Limb (tissue), 2 donors: ENCODE measurements at regions not wholly inside any gene's neighbourhood (a gene's known extent, or its start where the extent isn't known, plus 50 kb on each side); places are given as distances from the start of the nearest gene placed in this dataset.
"Not testable (repeated sequence)": the region's sequence is repeated elsewhere in the genome, so short reads cannot be mapped to it uniquely, and the experiment has no call there.

Source experiments
- DNase-seq, 2 donors: peaks; one replicate each; pipeline ENCODE4 v3.0.0-alpha.2; 2016; ENCODE audit errors: extremely low spot score in 2 of 2

- DNase-seq, result not testable (repeated sequence)
These were observed 309.9 kb upstream of the SOX1 start for GRCh38 chr13:111757094-111757493.

DNA sequence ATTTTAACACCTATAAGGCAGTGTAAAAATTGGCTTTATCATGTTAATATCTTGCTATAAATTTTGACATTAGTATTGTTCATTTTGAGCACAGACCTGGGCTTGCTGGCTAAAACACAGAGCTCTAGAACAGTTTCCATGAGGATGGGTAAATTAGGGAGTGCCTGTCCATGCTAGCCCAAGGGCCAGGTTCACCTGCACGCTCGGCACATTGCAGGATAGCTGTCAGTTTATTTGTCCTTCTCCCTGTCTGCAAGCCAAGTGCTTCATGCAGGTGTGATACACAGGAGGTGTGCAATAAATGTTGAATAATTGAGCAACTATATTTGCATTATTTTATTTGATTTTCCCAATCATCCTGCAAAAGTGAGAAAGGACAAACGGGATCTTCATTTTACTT, 309.3 kb upstream of the SOX1 start:
- DNase-seq, result not testable (repeated sequence)

GRCh38 chr13:111763001-111763872, 303.7 kb upstream of the SOX1 start:
- not testable (repeated sequence) for DNase-seq

GRCh38 chr13:111764550-111764949, 302.4 kb upstream of the SOX1 start:
- not testable (repeated sequence) for DNase-seq

DNA sequence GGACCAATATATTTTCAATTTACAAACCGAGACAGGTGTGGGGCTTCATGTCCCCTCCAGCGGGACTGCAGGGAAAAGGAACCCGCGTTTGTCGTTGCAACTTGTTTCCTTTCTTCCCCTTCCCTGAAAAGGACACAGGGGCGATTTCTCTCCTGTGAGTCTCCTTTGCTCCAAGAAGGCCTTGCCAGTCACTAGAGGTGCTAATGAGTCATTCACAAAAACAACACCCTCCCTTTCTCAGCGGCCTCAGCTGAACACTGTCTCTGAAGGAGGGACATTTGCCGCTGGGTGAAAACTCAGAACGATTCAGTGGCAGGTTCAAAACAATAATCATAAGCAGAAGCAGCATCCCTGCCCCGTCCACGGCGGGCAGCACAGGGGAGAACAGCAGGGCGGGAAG, 302.0 kb upstream of the SOX1 start:
- DNase-seq, result not testable (repeated sequence)

- not testable (repeated sequence) for DNase-seq
These were observed 291.2 kb upstream of the SOX1 start for GRCh38 chr13:111775718-111776117.

DNA sequence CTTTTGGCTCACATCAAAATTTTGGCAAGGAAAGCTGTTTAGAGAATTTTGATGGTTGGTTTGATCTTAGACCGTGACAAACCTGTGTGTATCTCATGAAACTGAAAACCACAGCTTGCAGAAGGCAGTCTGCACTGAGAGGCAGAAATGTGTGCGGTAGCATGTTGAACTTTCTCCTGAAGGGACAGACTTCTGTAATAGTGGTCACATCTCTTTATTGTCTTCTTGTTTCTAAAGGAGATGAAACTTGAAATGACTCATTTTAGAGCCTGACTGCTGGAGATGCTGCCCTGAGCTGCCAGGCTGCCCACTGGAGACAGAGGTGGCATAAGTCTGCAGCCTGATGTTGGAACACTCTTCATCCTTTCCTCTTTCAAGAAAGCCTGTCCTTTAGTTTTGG, 289.6 kb upstream of the SOX1 start:
- DNase-seq, result not testable (repeated sequence)

DNA sequence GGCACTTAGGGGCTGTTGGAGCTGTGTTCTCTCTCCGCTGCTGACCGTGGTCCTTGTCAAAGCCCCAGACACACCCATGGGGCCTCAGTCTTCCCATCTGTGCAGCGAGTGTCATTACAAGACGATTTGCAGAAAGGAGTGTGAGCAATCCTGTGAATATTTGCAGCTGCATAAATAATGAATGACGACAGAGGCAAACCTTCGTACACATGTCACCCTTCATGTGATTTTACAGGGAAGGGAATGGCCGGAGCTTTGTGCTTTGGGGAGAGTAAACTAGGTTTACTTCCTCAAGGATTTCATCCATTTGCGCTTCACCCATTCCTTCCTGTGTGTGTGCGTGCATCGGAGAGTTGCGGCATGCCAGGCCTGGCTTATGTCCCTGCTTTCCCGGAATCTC, 285.6 kb upstream of the SOX1 start:
- not testable (repeated sequence) for DNase-seq

- not testable (repeated sequence) for DNase-seq
These were observed 279.6 kb upstream of the SOX1 start for GRCh38 chr13:111787321-111787720.

- DNase-seq, result peak in 1 of 2 donors; percentile 10
These were observed 277.9 kb upstream of the SOX1 start for GRCh38 chr13:111789011-111789410.

GRCh38 chr13:111789420-111789819, 277.5 kb upstream of the SOX1 start:
- peak in 1 of 2 donors; percentile 10 for DNase-seq

GRCh38 chr13:111790621-111791020, 276.3 kb upstream of the SOX1 start:
- peak in 1 of 2 donors; percentile 12 for DNase-seq

DNA sequence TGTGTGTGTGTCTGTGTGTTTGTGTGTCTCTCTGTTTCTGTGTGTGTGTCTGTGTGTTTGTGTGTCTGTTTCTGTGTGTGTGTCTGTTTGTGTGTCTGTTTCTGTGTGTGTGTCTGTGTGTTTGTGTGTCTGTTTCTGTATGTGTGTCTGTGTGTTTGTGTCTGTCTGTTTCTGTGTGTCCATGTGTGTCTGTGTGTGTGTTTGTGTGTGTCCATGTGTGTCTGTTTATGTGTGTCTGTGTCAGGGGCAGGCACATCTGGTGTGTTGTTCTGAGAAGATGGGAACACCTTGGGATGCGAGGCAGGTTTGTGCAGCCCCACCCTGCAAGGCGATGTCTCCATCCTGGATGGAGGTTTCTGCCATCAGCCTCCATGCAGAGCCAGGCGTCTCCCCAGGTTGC, 275.8 kb upstream of the SOX1 start:
- DNase-seq, result no peak

DNA sequence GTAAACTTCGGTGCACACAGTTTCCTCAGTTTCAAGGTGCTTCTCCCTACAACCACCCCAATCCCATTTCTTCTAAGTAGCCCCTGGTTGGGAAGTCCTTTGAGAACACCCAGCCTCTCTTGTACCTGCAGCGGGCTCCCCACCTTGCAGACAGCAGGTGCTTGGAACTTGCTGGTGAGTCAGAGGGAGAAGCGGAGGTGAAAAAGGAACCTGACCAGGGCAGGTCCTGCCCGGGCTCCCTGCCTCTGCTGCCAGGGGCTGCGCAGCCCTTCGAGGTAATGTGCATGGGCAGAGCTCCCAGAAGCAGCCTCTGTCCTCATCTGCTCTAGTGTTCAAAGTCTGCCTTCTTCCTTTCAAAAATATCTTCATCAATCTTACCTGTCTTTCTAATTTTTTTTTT, 274.0 kb upstream of the SOX1 start:
- DNase-seq, result no peak
